ENCODE measurements at regions not wholly inside any gene's neighbourhood (a gene's known extent, or its start where the extent isn't known, plus 50 kb on each side); places are given as distances from the start of the nearest gene placed in this dataset.

- H3K27ac ChIP-seq = no peak overlapping the region
- TF ChIP-seq CTCF (conservative IDR thresholded peaks at IDR 0.05) (no peak), ZFX (IDR thresholded peaks at IDR 0.05) (no peak)
Observed at GRCh38 chr9:86662890-86663468, 284.3 kb downstream of the GAS1 start.

GRCh38 chr9:86660146-86660943 is 287.0 kb downstream of the GAS1 start:
- no peak overlapping the region for H3K27ac ChIP-seq
- TF ChIP-seq ZFX (IDR thresholded peaks at IDR 0.05) (no peak), CTCF (conservative IDR thresholded peaks at IDR 0.05) (no peak)

- no peak for TF ChIP-seq ZFX (IDR thresholded peaks at IDR 0.05)
- no peak for TF ChIP-seq CTCF (conservative IDR thresholded peaks at IDR 0.05)
- no peak overlapping the region for H3K27ac ChIP-seq
Observed at GRCh38 chr9:86659413-86660046, 287.8 kb downstream of the GAS1 start.

GRCh38 chr9:86655147-86655546 is 292.2 kb downstream of the GAS1 start:
- H3K27ac ChIP-seq = no peak overlapping the region
- TF ChIP-seq ZFX (IDR thresholded peaks at IDR 0.05) (no peak), CTCF (conservative IDR thresholded peaks at IDR 0.05) (no peak)

GRCh38 chr9:86653466-86653865 is 293.8 kb downstream of the GAS1 start:
- H3K27ac ChIP-seq = no peak overlapping the region
- TF ChIP-seq CTCF (conservative IDR thresholded peaks at IDR 0.05) (no peak), ZFX (IDR thresholded peaks at IDR 0.05) (no peak)

- TF ChIP-seq ZFX (IDR thresholded peaks at IDR 0.05) (no peak), CTCF (conservative IDR thresholded peaks at IDR 0.05) (no peak)
- no peak overlapping the region for H3K27ac ChIP-seq
Observed at GRCh38 chr9:86652736-86653135, 294.6 kb downstream of the GAS1 start.

GRCh38 chr9:86649913-86650312 is 295.7 kb upstream of the TUT7 start:
- H3K27ac ChIP-seq = no peak overlapping the region

More at GRCh38 chr9:86649913-86650312, 295.7 kb upstream of the TUT7 start:
- no peak for TF ChIP-seq CTCF (conservative IDR thresholded peaks at IDR 0.05)
- TF ChIP-seq ZFX (IDR thresholded peaks at IDR 0.05) = no peak
